ENCODE measurements at regions not wholly inside any gene's neighbourhood (a gene's known extent, or its start where the extent isn't known, plus 50 kb on each side); places are given as distances from the start of the nearest gene placed in this dataset.

DNA sequence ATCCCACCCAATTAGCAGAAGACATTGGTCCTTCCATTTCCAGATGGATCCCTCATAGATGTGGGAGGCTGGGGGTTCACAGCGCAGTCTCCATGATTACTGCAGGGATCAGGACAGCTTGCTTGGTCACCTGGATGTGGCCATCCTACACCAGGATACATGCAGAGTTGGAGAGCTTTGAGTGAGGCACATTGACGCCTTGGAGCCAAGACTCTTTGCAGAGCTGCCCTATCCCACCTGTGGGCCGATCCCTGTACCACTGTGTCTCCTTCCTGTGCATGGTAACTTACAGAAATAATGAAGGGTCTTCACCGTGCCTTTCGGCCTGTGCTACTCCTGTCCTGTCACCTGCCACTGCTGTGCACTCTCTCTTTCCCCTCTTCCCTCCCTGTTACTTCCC lies 444.8 kb downstream of the GLRX3 start:
- Histone ChIP-seq H3K4me1 (no peaks in the 10 kb centered on the region), H3K4me3 (no peak overlapping the region), H3K27me3 (peaks cover 0 to 23% (median 0%) of the 10 kb centered on the region in 9 donors), H3K27ac (no peak overlapping the region), H3K9me3 (no peaks in the 10 kb centered on the region), H3K36me3 (no peaks in the 10 kb centered on the region)
- TF ChIP-seq, protein P1, sequence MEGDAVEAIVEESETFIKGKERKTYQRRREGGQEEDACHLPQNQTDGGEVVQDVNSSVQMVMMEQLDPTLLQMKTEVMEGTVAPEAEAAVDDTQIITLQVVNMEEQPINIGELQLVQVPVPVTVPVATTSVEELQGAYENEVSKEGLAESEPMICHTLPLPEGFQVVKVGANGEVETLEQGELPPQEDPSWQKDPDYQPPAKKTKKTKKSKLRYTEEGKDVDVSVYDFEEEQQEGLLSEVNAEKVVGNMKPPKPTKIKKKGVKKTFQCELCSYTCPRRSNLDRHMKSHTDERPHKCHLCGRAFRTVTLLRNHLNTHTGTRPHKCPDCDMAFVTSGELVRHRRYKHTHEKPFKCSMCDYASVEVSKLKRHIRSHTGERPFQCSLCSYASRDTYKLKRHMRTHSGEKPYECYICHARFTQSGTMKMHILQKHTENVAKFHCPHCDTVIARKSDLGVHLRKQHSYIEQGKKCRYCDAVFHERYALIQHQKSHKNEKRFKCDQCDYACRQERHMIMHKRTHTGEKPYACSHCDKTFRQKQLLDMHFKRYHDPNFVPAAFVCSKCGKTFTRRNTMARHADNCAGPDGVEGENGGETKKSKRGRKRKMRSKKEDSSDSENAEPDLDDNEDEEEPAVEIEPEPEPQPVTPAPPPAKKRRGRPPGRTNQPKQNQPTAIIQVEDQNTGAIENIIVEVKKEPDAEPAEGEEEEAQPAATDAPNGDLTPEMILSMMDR (IDR thresholded peaks at IDR 0.05), result no peak
- no peak for TF ChIP-seq POLR2A (IDR thresholded peaks at IDR 0.05)
- 83 to 91% (median 88%) methylated on average over 5 of the region's 5 CpGs for WGBS, 4 donors
- no peak for DNase-seq
- intact Hi-C loops (cut with DNase I), result no loop called here
- ATAC-seq, result no peak

DNA sequence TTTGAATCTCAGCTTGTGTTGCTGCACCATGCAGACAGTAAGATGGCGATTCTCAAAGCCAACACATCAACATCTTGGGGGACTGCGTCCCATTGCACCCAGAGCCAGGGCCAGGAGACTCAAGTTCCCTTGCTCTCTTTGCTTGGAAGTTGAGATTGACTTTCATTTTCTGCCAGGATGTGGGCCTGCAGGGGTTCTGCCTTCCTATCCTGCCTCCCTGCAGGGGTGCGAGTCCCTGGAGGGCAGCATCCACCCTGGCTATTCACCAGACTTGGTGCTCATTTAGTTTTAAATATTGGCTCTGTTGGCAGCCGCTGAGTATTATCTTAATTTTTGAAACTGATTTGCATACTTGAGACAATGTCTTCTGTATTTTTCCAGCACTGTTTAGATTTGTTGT lies 451.5 kb downstream of the GLRX3 start:
- H3K36me3 ChIP-seq, result no peaks in the 10 kb centered on the region
- 72 to 84% (median 80%) methylated on average over 4 of the region's 4 CpGs for WGBS, 4 donors
- ATAC-seq, result no peak
- no peak overlapping the region for H3K27ac ChIP-seq
- TF ChIP-seq POLR2A (IDR thresholded peaks at IDR 0.05), result no peak
- TF ChIP-seq, protein P1 (IDR thresholded peaks at IDR 0.05), result no peak
- no peak for DNase-seq
- H3K4me3 ChIP-seq, result no peak overlapping the region
- no peaks in the 10 kb centered on the region for H3K4me1 ChIP-seq
- H3K9me3 ChIP-seq, result peaks cover 0 to 7% (median 0%) of the 10 kb centered on the region in 12 donors
- H3K27me3 ChIP-seq, result no peaks in the 10 kb centered on the region
- intact Hi-C loops (cut with DNase I), result no loop called here

DNA sequence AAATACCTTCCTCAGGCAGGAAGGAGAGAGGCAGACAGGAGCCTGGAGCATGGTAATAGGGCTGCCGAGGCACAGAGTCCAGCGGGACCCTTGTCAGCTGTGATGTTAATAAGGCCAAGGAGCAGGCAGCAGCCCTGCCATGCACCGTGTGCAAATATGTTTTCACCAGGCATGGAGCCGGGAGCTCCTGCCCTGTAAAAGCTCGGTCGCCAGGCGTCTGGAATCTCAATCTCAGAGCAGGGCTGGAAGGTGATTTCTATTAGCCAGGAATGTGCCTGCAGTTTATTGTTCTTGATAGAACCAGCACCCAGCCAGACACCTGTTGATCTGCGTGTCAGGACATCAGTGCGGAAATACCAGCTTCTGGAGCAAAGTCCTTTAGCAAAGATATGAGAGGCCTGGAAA lies 469.8 kb downstream of the GLRX3 start:
- no peak overlapping the region for H3K27ac ChIP-seq
- no peaks in the 10 kb centered on the region for H3K4me1 ChIP-seq
- no peak for TF ChIP-seq POLR2A (IDR thresholded peaks at IDR 0.05)
- TF ChIP-seq, protein P1 (IDR thresholded peaks at IDR 0.05), result no peak
- intact Hi-C loops (cut with DNase I), result no loop called here
- peaks cover 0 to 17% (median 0%) of the 10 kb centered on the region in 9 donors for H3K27me3 ChIP-seq
- H3K9me3 ChIP-seq, result peaks cover 0 to 6% (median 0%) of the 10 kb centered on the region in 12 donors
- ATAC-seq, result no peak
- WGBS, 4 donors, result 34 to 42% (median 38%) methylated on average over 9 of the region's 9 CpGs
- no peak overlapping the region for H3K4me3 ChIP-seq
- H3K36me3 ChIP-seq, result no peaks in the 10 kb centered on the region
- DNase-seq, result no peak

DNA sequence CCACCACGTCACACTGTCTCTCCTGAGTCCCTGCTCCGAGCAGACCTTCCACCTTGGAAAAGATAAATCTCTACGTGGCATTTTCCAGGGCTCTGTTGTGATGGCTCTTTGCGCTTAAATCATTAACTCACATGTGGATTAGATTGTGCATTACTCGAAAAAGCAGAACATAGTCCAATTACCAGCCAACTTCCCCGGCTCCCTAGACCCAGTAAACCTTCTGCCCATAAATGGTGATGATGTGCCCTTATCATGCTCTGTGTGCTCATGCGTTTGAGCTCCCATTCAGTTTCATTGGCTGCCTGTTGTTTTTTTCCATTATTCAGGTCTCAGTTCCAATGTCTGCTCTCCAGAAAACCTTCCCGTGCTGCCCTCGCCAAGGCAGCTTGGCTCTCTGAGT lies 471.2 kb downstream of the GLRX3 start:
- DNase-seq, result no peak
- H3K36me3 ChIP-seq, result no peaks in the 10 kb centered on the region
- no peak overlapping the region for H3K4me3 ChIP-seq
- H3K27ac ChIP-seq, result no peak overlapping the region
- H3K27me3 ChIP-seq, result peaks cover 0 to 17% (median 0%) of the 10 kb centered on the region in 9 donors
- intact Hi-C loops (cut with DNase I), result no loop called here
- no peak for TF ChIP-seq POLR2A (IDR thresholded peaks at IDR 0.05)
- TF ChIP-seq, protein P1 (IDR thresholded peaks at IDR 0.05), result no peak
- ATAC-seq, result no peak
- 80 to 84% (median 83%) methylated on average over 9 of the region's 9 CpGs for WGBS, 4 donors
- no peaks in the 10 kb centered on the region for H3K4me1 ChIP-seq
- H3K9me3 ChIP-seq, result peaks cover 0 to 12% (median under 1%) of the 10 kb centered on the region in 12 donors
